ENCODE measurements at regions not wholly inside any gene's neighbourhood (a gene's known extent, or its start where the extent isn't known, plus 50 kb on each side); places are given as distances from the start of the nearest gene placed in this dataset.

DNA sequence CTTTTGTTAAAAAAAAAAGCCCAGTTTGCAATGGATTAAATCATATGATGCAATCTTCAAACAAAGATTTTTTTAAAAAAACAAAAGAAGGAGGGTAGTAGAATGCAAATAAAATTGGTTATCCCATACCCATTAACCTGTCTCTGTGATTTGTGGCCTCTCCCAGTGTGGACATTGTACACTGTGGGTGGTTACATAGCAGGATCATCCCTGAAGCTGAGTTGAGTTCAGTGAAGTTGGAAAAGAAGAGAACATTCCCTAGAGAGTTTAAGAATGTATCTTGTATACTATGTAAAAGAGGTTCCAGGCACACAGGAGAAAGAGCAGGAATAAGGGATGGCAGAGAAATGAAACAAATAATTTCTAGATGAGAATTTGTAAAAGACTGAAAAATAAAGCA, 142.4 kb upstream of the SLC16A7 start:
- no peak for FAIRE-seq

DNA sequence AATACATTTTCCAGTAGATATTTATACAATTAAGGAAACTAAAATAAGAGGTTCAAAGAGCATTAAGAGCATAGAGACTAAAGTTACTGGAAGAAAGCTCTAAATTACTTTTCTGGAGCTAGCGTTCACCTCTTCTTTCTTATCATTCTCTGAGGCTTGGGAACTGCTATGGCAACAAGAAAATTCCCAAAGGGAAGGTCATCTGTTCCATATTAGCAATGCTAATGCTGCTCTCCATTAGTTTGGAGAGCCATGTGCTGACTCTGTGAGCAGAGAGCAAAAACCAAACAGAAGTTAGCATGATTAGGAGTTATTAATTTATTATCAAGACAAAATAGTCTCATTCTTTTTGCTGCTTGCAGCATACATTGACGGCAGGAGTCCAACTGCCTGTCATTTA, 143.1 kb upstream of the SLC16A7 start:
- H3K4me2 ChIP-seq: no peak overlapping the region

More for the DNA sequence above, 142.4 kb upstream of the SLC16A7 start:
- Histone ChIP-seq H3K4me3 (no peak overlapping the region), H3K9me3 (0 out of 3 replicates have a peak, but pooled peaks cover 3% of the 10 kb centered on the region), H3K4me1 (no peaks in the 10 kb centered on the region), H3K27ac (no peak overlapping the region), H3K4me2 (no peak overlapping the region)
- TF ChIP-seq JUNB (IDR thresholded peaks at IDR 0.05) (no peak), ZNF302 (CRISPR knock-in tag; IDR thresholded peaks at IDR 0.05) (no peak), ZSCAN20 (CRISPR knock-in tag; IDR thresholded peaks at IDR 0.05) (no peak), NPAS2 (CRISPR knock-in tag; IDR thresholded peaks at IDR 0.05; ENCODE audit: borderline replicate concordance) (no peak), PHF8 (IDR thresholded peaks at IDR 0.05; ENCODE audit: borderline replicate concordance, low read depth) (no peak), RNF2 (IDR thresholded peaks at IDR 0.05; ENCODE audit: borderline replicate concordance, low read depth) (no peak), EP300 (IDR thresholded peaks at IDR 0.05) (no peak), CBX2 (IDR thresholded peaks at IDR 0.05; ENCODE audit: borderline replicate concordance, low read depth) (no peak), BHLHE40 (IDR thresholded peaks at IDR 0.05; ENCODE audit: low read depth, low read length) (no peak), MAZ (IDR thresholded peaks at IDR 0.05; ENCODE audit: borderline replicate concordance, low read depth, low read length) (no peak), EHMT2 (IDR thresholded peaks at IDR 0.05; ENCODE audit: low read depth) (no peak)
- TF ChIP-seq, protein P1, sequence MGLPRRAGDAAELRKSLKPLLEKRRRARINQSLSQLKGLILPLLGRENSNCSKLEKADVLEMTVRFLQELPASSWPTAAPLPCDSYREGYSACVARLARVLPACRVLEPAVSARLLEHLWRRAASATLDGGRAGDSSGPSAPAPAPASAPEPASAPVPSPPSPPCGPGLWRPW (IDR thresholded peaks at IDR 0.05): no peak
- POLR2A ChIA-PET: no interaction called here
- CTCF ChIA-PET: no interaction called here
- no peak for DNase-seq (ENCODE audit: low read depth in 1 of 2, low spot score in 1 of 2)
- no peak for ATAC-seq

DNA sequence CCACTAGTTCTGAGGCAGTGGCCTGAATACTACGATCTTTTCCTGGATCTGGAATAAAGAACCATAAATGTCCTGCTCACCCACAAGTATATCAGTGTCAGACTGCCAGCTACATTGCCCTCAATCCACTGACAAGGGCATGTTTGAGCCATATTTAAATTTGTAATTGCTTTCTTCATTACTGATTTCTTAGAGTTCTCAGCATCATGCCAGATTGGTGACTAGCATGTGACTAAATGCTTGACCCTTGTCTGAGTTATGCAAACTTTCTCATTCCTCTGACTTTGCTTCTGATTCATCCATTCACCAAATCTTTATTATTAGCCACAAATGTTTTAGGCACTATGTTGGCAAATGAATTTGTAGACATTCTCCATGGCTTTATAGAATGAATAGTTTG, 143.6 kb upstream of the SLC16A7 start:
- WGBS (ENCODE audit: missing lambda C conversion rate): 19% methylated on average over 1 of the region's 1 CpG
- Histone ChIP-seq H3K27ac (no peak overlapping the region), H3K4me3 (no peak overlapping the region), H3K4me1 (no peaks in the 10 kb centered on the region), H3K9me3 (0 out of 3 replicates have a peak, but pooled peaks cover 3% of the 10 kb centered on the region), H3K4me2 (no peak overlapping the region)
- TF ChIP-seq HOXB5 (CRISPR knock-in tag; IDR thresholded peaks at IDR 0.05) (no peak), RAD21 (conservative IDR thresholded peaks at IDR 0.05 in 1 of 2, IDR thresholded peaks at IDR 0.05 in 1 of 2) (no peak), ZSCAN20 (CRISPR knock-in tag; IDR thresholded peaks at IDR 0.05) (no peak), HOXB13 (CRISPR knock-in tag; IDR thresholded peaks at IDR 0.05; ENCODE audit: low read depth) (no peak), ZFP36 (IDR thresholded peaks at IDR 0.05; ENCODE audit: borderline replicate concordance, partially characterized antibody) (no peak), HOXA7 (CRISPR knock-in tag; IDR thresholded peaks at IDR 0.05) (no peak), RFX5 (IDR thresholded peaks at IDR 0.05) (no peak), FOSB (CRISPR knock-in tag; IDR thresholded peaks at IDR 0.05) (no peak), POLR2A (IDR thresholded peaks at IDR 0.05; ENCODE audit: low read length) (no peak)
- TF ChIP-seq, protein P2, sequence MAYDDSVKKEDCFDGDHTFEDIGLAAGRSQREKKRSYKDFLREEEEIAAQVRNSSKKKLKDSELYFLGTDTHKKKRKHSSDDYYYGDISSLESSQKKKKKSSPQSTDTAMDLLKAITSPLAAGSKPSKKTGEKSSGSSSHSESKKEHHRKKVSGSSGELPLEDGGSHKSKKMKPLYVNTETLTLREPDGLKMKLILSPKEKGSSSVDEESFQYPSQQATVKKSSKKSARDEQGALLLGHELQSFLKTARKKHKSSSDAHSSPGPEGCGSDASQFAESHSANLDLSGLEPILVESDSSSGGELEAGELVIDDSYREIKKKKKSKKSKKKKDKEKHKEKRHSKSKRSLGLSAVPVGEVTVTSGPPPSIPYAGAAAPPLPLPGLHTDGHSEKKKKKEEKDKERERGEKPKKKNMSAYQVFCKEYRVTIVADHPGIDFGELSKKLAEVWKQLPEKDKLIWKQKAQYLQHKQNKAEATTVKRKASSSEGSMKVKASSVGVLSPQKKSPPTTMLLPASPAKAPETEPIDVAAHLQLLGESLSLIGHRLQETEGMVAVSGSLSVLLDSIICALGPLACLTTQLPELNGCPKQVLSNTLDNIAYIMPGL (CRISPR knock-in tag; IDR thresholded peaks at IDR 0.05; ENCODE audit: borderline replicate concordance): no peak
- TF ChIP-seq, protein P3, sequence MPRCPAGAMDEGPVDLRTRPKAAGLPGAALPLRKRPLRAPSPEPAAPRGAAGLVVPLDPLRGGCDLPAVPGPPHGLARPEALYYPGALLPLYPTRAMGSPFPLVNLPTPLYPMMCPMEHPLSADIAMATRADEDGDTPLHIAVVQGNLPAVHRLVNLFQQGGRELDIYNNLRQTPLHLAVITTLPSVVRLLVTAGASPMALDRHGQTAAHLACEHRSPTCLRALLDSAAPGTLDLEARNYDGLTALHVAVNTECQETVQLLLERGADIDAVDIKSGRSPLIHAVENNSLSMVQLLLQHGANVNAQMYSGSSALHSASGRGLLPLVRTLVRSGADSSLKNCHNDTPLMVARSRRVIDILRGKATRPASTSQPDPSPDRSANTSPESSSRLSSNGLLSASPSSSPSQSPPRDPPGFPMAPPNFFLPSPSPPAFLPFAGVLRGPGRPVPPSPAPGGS (IDR thresholded peaks at IDR 0.05): no peak
- TF ChIP-seq, protein P4, sequence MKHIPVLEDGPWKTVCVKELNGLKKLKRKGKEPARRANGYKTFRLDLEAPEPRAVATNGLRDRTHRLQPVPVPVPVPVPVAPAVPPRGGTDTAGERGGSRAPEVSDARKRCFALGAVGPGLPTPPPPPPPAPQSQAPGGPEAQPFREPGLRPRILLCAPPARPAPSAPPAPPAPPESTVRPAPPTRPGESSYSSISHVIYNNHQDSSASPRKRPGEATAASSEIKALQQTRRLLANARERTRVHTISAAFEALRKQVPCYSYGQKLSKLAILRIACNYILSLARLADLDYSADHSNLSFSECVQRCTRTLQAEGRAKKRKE (CRISPR knock-in tag; IDR thresholded peaks at IDR 0.05; ENCODE audit: low read depth): no peak
- no peak for FAIRE-seq
- POLR2A ChIA-PET: no interaction called here
- no peak for ATAC-seq
- CTCF ChIA-PET: no interaction called here
- no peak for DNase-seq (ENCODE audit: low read depth in 1 of 2, low spot score in 1 of 2)

More for the DNA sequence above, 143.1 kb upstream of the SLC16A7 start:
- TF ChIP-seq ZSCAN20 (CRISPR knock-in tag; IDR thresholded peaks at IDR 0.05): no peak
- TF ChIP-seq NFE2L2 (conservative IDR thresholded peaks at IDR 0.05; ENCODE audit: low read length): no peak
- no peak for TF ChIP-seq RFX5 (IDR thresholded peaks at IDR 0.05)
- TF ChIP-seq, protein P5, sequence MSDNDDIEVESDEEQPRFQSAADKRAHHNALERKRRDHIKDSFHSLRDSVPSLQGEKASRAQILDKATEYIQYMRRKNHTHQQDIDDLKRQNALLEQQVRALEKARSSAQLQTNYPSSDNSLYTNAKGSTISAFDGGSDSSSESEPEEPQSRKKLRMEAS (IDR thresholded peaks at IDR 0.05): no peak
- TF ChIP-seq MAFK (IDR thresholded peaks at IDR 0.05; ENCODE audit: partially characterized antibody): no peak
- TF ChIP-seq FOSB (CRISPR knock-in tag; IDR thresholded peaks at IDR 0.05): no peak
- TF ChIP-seq BHLHE40 (IDR thresholded peaks at IDR 0.05; ENCODE audit: low read depth, low read length): no peak
- CTCF ChIA-PET: no interaction called here
- WGBS (ENCODE audit: missing lambda C conversion rate): 38% methylated on average over 2 of the region's 2 CpGs
- ATAC-seq (no peak), DNase-seq (ENCODE audit: low read depth in 1 of 2, low spot score in 1 of 2) (no peak), FAIRE-seq (no peak)
- H3K4me3 ChIP-seq: no peak overlapping the region
- 0 out of 3 replicates have a peak, but pooled peaks cover 3% of the 10 kb centered on the region for H3K9me3 ChIP-seq
- H3K27ac ChIP-seq: no peak overlapping the region
- POLR2A ChIA-PET: no interaction called here
- no peaks in the 10 kb centered on the region for H3K4me1 ChIP-seq

Measured in A549 (cell line).